Stimulated activated CD4-positive, alpha-beta T cell treated with anti-CD3 and anti-CD28 coated beads, Interleukin-2, amount 100 ng/mL, for 24 hours (primary cell): ENCODE measurements at regions not wholly inside any gene's neighbourhood (a gene's known extent, or its start where the extent isn't known, plus 50 kb on each side); places are given as distances from the start of the nearest gene placed in this dataset.
"Not testable (repeated sequence)": the region's sequence is repeated elsewhere in the genome, so short reads cannot be mapped to it uniquely, and the experiment has no call there.

ENCODE experiments used
- DNase-seq, 2 donors: peaks; one replicate each; pipeline ENCODE4 v3.0.0-alpha.2; 2020

DNA sequence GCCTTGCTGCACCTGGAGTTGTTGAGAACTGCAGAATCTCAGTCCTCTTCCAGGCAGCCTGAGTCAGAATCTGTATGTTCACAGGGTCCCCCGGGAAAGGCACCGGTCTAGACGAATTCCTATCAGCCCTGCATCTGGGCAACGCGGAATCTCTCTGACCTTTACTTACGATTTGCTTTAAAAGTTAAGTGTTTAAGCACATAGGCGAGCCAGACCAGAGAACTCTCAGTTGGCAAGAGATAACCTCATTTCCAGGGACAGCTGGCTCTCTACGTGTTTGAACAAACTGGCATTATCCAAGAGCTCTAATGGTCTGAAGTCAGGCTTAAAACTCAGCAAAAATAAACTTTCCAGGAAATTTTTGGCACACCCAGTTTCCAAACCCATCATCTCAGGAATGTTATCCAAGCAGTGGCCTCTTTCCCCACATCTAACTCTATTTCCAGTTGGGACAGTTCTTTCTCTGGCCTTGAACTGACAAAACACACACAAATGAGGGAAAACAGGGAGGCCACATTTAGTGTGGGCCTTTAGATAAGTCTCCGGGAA lies 53.4 kb downstream of the HES1 start:
- no peak for DNase-seq

DNA sequence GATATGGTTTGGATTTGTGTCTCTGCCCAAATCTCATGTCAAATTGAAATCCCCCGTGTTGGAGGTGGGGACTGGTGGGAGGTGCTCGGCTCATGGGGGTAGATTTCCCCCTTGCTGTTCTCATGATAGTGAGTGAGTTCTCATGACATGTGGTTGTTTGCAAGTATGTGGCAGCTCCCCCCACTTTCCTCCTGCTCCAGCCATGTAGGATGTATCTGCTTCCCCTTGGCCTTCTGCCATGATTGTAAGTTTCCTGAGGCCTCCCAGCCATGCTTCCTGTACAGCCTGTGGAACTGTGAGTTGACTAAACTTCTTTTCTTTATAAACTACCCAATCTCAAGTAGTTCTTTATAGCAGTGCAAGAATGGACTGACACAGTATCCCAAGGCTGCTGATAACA lies 55.9 kb downstream of the HES1 start:
- DNase-seq, result not testable (repeated sequence)

GRCh38 chr3:194194051-194194756 lies 58.3 kb downstream of the HES1 start:
- DNase-seq, result no peak

- no peak for DNase-seq
Measured at GRCh38 chr3:194194757-194195085, 58.8 kb downstream of the HES1 start.

DNA sequence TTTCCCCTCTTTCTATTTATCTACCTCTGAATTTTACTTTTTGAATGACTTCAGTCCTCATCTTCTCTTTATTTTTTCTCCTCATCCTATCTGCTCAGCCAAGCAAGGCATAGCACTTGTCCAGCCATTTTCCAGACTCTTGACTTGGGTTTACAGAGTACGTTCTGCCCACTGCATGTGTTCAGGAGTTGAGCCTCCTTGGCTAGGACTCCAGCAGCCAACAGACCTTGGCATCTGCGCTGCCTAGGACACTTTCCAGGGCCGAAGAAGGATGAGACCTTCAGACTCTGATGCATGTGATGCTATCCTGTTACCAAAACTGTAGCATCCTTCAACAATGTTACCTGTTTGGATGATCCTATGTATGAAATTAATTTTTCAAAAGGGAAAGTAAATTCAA lies 59.7 kb downstream of the HES1 start:
- DNase-seq, result no peak

DNA sequence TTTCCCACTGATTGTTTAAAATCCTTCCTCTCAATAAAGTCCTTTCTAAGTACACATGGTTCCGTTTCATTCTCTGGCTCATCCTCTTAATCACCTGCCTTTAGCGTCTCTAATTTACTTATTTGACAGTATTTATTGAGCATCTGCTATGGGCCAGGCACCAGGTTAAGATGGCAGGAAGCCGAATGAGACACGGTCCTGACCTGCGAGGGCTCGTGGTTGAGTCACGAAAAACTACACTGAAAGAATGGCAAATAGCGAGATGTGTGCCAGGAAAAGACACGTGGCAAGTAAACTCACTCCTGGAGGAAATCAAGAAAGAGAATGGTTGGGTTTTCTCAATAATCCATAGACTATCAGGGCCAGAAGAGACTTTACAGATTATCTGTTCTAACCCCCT lies 60.9 kb downstream of the HES1 start:
- no peak for DNase-seq

DNA sequence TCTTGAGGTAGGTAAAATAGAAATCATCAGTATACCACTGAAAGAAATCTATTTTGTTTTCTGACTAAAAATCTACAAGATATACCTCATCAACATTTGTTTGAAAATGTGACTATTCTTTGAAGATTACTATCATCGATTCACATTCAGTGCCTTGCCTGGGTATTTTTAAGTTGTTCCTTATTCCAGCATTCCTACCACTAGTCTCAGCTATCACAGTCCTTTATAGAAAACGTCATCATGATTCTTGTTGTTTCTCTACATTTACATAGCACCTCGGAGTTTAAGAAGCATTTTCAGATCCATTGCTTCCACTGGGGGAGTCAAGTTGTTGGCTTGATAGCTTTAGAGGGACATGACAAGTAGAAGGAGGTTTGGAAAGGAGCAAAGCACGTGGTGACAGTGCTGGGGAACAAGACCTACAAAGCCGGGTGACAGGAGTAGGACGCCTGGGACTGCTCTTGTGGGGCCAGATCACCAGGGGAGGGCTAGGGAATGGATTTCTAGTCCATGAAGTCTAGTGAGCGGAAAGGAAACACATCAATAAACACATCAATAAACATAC lies 61.5 kb downstream of the HES1 start:
- no peak for DNase-seq

DNA sequence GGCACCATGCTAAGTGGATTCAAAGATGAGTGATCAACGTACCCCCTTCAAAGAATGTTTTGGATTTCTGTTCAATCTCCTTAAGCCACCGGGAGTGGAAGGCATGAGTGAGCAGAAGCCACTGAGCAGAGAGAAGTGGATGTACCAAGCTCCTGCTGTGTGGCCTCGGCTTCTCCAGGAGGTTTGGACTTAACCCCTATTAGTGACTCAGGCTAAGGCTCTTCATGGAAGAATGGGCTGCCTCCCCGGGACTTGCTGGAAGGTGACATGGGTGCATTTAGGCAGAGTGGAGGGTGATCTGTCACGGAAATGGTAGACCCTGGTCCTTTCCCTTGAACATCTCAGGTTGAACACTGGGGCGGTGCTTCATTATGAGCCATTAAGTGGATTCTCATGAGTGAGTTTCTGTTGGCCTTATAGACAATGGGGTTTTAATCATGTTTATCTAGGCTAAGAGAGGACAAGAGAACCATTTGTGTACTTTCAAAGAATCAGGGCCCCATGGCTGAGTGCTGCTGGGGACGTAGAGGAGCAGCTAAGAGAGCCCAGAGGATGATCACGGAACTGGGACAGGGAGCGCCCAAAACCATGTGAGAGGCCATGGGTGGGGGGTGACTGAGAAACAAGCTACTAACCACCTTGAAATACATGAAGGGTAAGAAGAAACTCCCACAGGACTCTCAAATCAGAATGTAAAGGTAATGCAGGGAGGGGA lies 62.2 kb downstream of the HES1 start:
- DNase-seq, result no peak

GRCh38 chr3:194198938-194199337 lies 63.0 kb downstream of the HES1 start:
- no peak for DNase-seq

DNA sequence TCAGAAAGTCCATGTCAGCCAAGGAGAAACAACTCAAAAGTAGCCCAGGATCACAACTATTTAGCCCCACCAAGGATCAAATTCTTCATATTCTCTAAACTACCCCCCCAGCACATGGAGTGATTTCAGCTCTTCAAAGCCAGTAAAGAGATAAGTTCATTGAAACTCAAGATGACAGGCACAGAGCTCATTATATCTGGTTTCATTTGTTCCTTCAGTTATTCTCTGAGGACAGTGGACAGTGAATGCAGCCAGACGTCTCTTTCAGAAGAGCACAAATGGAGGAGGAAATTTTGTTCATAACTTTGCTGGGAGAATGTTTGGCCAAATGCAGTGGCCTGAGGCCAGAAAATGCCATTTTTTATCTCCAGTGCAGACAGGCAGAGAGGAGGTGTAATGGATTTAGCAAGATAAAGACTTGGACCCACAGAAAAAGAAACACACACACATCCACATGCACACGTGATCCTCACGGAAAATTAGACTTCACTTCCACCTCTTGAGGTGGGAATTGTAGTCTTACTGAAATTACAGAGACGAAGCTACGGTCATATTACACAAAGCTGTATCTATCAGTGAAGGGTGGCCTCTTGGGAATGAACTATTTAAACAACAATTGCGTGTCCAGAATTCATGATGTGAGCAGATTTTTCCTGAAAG lies 64.6 kb downstream of the HES1 start:
- no peak for DNase-seq

DNA sequence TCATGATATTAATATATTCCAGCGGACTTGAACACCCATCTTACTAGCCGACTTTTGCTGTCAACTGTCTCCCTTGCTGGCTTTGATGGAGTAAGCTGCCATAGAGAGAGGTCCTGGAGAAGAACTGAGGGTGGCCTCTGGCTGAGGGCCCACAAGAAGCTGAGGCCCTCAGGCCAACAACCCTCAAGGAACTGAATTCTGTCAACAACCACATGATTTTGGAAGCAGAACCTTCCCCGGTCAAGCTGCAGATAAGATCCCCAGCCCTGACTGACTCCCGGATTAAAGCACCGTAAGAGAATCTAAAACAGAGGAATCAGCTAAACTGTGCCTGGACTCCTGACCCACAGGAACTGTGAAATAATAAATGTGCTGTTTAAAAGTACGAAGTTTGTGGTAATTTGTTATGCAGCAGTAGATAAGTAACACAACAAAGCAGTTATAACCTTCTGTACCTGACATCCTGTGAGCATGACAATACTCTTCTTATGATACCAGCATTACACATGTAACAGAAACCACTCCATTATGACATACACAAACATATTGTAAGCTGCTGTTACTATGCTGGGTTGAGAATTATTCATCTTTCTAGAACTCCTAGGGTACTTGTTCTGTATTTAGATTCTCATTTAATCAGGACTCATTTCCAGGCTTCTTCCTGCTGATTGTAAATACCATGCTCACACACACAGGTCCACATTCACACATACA lies 66.2 kb downstream of the HES1 start:
- DNase-seq, result no peak

DNA sequence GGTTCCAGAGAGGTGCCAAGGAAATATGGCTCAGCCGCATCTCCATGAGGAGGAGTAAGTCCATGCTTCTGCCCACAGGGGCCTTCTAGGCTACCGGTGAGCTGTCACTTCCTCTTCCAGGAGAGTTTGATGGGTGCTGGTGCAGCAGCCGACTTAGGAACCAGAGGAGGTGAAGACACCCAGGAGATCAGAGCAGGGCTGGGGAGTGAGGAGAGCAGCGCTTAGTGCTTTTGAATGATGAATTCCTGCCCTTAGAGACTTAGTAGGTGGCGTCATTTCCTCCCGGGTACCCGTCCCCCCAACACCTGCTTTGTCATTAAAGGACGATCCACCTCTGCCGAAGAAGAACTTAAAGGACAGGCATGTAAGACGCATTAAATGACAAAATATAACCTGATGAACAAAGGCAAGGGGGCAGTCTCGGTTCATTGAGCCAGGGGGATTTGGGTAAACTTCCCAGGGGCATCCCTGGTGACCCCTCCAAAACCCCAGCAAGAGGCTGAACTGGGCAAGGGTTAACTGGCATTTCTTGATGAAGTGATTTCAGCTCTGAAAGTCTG lies 67.6 kb downstream of the HES1 start:
- peak; percentile 23 to 29 for DNase-seq

DNA sequence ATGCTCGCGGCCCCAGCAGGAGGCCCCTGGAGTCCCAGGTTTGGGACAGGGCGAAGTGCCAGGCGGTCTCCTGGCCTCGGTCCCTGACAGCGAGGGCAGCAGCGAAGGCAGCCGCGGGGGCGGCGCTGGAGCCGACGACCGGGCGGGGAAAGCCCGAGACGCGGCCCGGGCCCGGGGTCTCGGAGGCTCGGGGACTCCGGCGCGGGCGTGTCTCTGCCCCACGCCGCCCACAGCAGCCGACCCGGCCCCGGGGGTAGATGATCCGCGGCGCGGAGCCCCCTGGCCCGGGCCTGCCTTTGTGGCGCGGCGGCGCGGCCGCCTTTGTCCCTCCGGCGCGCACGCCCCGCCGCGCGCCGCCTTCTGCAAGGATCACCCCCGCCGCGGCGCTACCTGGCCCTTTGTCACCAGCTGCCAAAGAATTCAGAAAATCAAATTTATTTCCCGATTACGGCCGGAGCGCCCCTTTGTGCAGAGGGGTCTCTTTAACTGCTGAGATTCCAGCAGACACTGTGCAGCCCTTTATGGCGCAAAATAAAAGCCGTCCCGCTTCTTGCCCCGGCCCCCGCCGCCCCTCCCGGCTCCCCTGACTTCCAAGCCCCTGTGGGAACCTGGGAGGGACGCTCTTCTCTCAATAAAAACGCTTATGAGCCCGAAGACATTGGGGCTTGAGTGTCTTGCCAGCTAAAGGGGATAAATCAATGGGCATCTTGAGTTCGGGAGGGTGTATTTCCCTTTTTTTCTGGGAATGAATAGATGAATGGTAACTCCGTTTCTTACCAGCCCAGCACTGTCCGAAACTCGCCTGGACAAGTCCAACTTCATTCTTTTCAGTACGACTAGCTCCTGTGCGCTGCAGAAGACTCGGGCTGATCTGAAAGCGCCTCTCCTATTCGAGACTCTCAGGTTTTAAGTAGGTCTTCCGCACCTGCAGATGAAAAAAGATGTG lies 68.4 kb downstream of the HES1 start:
- peak; percentile 19 to 44 for DNase-seq

DNA sequence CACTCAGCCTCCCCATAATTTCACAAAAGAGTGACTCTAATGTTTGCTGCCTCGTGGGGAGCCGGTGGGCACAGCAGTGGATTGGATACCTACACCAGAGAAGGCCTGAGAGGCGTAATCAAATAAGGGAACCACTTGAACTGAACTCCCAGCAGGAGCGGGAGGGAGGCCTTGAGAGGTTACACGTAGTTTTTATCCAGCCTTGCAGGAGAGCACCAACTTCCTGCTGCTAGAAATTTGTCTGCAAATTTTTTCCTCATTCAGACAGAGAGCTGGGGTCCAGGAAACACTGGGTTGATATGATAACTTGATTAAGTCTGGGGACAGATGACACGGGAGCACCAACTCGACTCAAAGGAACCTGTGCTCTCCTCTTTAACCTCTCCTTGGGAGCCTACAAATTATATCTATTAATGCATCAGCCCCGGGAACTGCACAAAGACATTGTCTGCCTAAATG lies 69.8 kb downstream of the HES1 start:
- DNase-seq, result peak in 1 of 2 donors; percentile 14

- DNase-seq, result no peak
Measured at GRCh38 chr3:194206320-194206719, 70.4 kb downstream of the HES1 start.

- no peak for DNase-seq
Measured at GRCh38 chr3:194208709-194209108, 72.8 kb downstream of the HES1 start.

DNA sequence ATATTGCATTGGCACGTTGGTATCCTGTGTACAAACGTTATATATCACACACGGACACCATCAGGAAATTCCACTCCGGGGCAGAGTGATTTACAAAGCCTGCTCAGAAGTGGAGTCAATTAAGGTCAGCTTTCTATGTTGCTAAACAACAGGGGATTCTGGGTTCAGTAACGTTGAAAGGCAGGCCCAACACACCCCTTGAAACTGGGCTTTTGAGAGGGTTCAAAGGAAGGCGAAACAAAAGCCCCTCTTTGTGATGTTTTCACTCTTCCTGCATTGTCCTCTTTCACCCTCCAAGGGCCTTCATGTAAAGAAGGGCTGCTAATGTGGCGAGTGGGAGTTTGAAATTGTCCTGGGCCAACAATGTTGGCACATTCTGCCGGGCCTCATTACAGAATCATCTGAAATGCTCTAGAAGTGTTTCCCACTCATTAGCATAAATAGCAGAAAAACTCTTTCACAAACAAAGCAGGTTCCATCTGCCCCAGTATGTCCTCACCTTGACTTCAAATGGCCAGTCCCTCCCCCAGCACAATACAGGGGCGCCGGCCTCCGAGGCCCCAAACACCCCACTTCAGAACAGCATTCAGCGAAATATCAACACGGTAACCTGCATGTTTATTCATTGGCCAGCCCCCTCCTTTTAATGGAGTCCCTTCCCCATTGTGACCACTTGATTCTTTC lies 76.4 kb downstream of the HES1 start:
- no peak for DNase-seq

DNA sequence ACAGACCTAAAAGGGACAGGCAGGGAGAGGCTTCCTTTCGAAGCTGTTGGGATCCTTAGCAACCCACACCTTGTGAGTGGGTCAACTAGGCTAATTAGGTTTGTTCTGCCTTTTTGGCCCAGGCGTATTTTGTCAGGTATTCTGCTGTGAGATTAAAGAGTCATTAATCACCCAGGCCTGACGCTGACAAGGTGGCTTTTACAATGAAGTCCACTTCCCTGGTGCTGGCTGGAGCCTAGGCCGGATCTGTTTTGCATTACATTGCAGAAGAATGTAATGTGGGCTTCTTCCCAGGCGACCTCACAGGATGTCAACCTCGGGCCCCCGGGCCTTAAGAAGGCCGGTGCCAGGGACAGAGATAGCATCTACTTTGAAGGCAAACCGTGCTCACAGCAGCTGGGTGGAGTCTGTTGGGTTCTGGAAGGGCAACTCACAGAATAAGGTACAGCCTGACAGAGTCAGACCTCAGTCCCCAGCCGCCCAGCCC lies 76.9 kb downstream of the HES1 start:
- no peak for DNase-seq

- no peak for DNase-seq
Measured at GRCh38 chr3:194215392-194215791, 79.4 kb downstream of the HES1 start.

DNA sequence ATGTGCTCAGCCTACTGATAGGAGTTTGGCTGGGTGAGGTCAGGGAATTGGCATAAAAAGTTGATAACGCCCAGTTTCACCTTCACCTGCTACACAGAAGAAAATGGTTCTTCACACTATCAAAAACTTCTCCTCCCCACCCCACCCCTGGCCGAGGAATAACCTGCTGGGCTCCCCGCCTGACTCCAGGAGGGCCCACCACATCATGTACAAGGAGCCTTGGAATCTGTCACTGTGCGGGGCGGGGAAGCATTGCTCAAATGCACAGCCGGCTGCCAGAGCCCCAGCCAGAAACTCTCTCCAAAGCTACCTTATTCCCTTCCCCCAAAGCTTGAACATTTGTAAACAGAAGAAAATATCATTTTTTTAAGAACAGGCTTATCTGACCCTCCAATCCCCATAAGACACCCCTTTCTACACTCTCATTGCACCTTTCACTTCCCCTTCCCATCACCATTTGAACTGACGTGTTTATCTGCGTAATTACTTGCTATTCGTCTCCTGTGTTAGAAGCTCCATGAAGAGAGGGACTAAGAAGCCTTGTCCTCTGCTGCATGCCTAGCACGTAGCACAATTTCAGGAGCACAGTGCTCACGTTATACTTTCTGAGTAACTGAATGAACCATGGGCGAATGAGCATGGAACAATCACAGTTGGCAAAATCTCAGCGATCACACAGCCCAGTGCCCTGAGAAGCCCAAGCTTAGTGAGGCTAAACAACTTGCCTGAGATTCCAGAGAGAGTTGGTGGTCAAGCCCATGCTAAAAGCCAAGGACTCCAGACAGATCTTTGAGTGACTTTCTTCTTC lies 82.9 kb downstream of the HES1 start:
- no peak for DNase-seq
